ENCODE measurements at regions not wholly inside any gene's neighbourhood (a gene's known extent, or its start where the extent isn't known, plus 50 kb on each side); places are given as distances from the start of the nearest gene placed in this dataset.

GRCh38 chr1:11414926-11415538 lies 63.9 kb upstream of the DISP3 start:
- H3K4me3 ChIP-seq, result no peak overlapping the region
- 61 to 68% (median 62%) methylated on average over 15 to 19 of the region's 19 CpGs for WGBS, 4 donors
- H3K27ac ChIP-seq, result no peak overlapping the region
- peaks cover 0 to 49% (median 15%) of the 10 kb centered on the region in 9 donors for H3K27me3 ChIP-seq
- no peaks in the 10 kb centered on the region for H3K4me1 ChIP-seq
- no peaks in the 10 kb centered on the region for H3K36me3 ChIP-seq
- intact Hi-C loops (cut with DNase I), result no loop called here
- ATAC-seq (no peak), DNase-seq (no peak)
- H3K9me3 ChIP-seq, result no peaks in the 10 kb centered on the region
- TF ChIP-seq POLR2A (IDR thresholded peaks at IDR 0.05), result no peak
- no peak for TF ChIP-seq CTCF (IDR thresholded peaks at IDR 0.05)

- Histone ChIP-seq H3K4me3 (no peak overlapping the region), H3K27me3 (peaks cover 0 to 60% (median 15%) of the 10 kb centered on the region in 9 donors), H3K9me3 (no peaks in the 10 kb centered on the region), H3K36me3 (no peaks in the 10 kb centered on the region), H3K27ac (no peak overlapping the region), H3K4me1 (no peaks in the 10 kb centered on the region)
- 10 to 29% (median 27%) methylated on average over 4 of the region's 4 CpGs for WGBS, 4 donors
- DNase-seq (no peak), ATAC-seq (no peak)
- intact Hi-C loops (cut with DNase I), result no loop called here
- TF ChIP-seq CTCF (IDR thresholded peaks at IDR 0.05) (no peak), POLR2A (IDR thresholded peaks at IDR 0.05) (no peak)
These were observed 61.8 kb upstream of the DISP3 start for GRCh38 chr1:11417162-11417561.

GRCh38 chr1:11418056-11418455 lies 60.9 kb upstream of the DISP3 start:
- no peak for ATAC-seq
- Histone ChIP-seq H3K9me3 (no peaks in the 10 kb centered on the region), H3K27ac (no peak overlapping the region), H3K36me3 (no peaks in the 10 kb centered on the region), H3K4me3 (no peak overlapping the region), H3K27me3 (peaks cover 0 to 54% (median 15%) of the 10 kb centered on the region in 9 donors), H3K4me1 (no peaks in the 10 kb centered on the region)
- TF ChIP-seq POLR2A (IDR thresholded peaks at IDR 0.05) (no peak), CTCF (IDR thresholded peaks at IDR 0.05) (no peak)
- intact Hi-C loops (cut with DNase I), result no loop called here
- 76 to 83% (median 81%) methylated on average over 4 of the region's 4 CpGs for WGBS, 4 donors
- DNase-seq, result no peak

- ATAC-seq, result no peak
- Histone ChIP-seq H3K27ac (no peak overlapping the region), H3K27me3 (peaks cover 0 to 37% (median 9%) of the 10 kb centered on the region in 9 donors), H3K4me1 (no peaks in the 10 kb centered on the region), H3K4me3 (no peak overlapping the region), H3K36me3 (no peaks in the 10 kb centered on the region), H3K9me3 (no peaks in the 10 kb centered on the region)
- DNase-seq, result no peak
- TF ChIP-seq CTCF (IDR thresholded peaks at IDR 0.05) (no peak), POLR2A (IDR thresholded peaks at IDR 0.05) (no peak)
- 84 to 89% (median 87%) methylated on average over 8 of the region's 8 CpGs for WGBS, 4 donors
- intact Hi-C loops (cut with DNase I), result no loop called here
These were observed 57.5 kb upstream of the DISP3 start for GRCh38 chr1:11421443-11421842.
